ENCODE measurements at regions not wholly inside any gene's neighbourhood (a gene's known extent, or its start where the extent isn't known, plus 50 kb on each side); places are given as distances from the start of the nearest gene placed in this dataset.
A peak's percentile ranks its signal among the peaks of the same experiment; 100 is the strongest.
"Not testable (repeated sequence)": the region's sequence is repeated elsewhere in the genome, so short reads cannot be mapped to it uniquely, and the experiment has no call there.

DNA sequence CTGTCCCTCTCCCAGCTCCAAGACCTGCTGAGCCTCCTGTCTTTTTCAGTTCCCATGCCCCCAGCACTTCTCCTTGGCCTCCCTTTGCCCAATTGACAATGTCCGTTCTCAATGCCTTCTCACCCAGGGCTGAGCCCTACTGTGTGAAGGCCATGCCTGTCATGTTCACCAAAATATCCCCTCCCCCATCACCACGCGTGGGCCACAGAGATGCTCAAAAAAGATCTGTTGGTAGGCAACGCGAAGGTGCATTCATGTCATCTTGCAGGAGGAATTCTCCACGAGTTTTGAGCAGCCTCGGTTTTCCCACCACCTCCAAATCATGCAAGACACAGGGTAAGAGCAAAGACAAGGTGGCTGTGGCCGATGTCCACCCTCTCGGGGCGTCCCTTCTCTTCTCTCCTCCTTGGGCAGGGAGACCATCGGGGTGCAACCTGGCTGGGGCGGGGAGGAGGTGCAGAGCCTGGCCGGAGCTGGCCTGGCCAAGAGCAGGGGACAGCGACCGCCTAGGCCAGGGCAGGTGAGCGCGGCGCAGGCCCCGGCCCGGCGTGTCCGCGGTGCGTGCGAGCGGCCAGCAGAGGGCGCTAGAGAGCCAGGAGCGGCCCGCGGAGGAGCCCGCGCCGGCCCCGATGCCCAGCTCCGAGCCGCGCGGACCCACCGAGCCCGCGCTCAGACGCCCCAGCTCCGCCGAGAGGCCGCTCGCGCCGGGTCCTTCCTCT, 56.3 kb upstream of the KRTAP5-11 start:
- in situ Hi-C loops (cut with HindIII; ENCODE audit: low pct_ligation_motif_present, low pct_unique_long_range_greater_than_20kb, low sequenced_read_pairs) = not testable (repeated sequence)
- DNase-seq = peak; percentile 34

DNA sequence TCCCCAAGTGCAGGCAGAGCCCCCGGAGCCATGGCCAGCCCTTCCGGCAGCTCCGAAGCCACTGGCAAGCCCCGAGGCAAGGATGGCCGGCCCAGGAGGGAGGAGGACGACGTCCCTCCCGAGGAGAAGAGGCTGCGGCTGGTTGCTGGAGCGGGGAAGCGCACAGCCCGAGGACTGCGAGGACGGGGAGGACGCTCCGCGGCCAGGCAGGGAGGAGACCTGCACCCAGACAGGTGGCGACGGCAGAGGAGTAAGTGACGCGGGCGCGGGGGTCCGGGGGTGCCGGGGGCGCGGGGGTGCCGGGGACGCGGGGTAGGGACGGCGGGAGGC, 56.8 kb upstream of the KRTAP5-11 start:
- in situ Hi-C loops (cut with HindIII; ENCODE audit: low pct_ligation_motif_present, low pct_unique_long_range_greater_than_20kb, low sequenced_read_pairs); DNase-seq: not testable (repeated sequence)

DNA sequence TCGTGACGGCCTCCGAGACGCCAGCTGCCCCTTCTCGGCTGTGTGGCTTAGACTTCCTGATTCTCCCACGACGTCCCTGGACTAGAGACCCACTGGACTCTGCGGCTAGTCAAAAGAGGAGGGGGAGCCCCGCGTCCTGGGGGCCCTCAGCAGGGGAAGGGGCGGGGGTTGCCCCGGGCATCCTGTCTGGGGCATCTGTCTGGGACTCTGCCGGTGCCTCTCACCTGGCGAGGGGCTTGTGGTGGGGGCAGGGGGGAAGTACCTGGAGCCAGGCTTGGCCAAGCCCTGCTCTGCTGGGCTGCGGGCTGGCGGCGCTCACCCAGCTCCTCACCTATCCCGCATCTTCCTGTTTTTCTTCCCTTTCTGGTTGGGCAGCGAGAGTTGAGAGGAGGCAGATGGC, 57.2 kb upstream of the KRTAP5-11 start:
- in situ Hi-C loops (cut with HindIII; ENCODE audit: low pct_ligation_motif_present, low pct_unique_long_range_greater_than_20kb, low sequenced_read_pairs) = not testable (repeated sequence)

DNA sequence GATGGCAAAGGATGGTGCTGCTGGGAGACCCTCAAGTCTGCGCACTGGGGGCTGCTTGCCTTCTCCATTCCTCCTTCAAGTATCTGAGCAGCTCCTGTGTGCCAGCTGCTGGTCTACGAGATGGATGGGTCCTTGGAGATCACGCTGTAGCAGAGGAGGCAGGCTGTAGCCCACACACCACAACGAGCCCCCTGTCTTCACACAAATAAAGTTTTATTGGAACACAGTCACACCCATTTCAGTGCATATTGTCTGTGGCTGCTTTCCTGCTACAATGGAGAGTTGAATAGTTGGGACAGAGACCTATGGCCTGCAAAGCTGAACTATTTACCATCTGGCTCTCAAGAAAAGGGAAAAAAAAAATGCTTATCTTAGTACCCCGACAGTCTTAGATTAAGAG, 64.4 kb upstream of the KRTAP5-11 start:
- in situ Hi-C loops (cut with HindIII; ENCODE audit: low pct_ligation_motif_present, low pct_unique_long_range_greater_than_20kb, low sequenced_read_pairs); DNase-seq: not testable (repeated sequence)

More for the DNA sequence above, 57.2 kb upstream of the KRTAP5-11 start:
- not testable (repeated sequence) for DNase-seq

DNA sequence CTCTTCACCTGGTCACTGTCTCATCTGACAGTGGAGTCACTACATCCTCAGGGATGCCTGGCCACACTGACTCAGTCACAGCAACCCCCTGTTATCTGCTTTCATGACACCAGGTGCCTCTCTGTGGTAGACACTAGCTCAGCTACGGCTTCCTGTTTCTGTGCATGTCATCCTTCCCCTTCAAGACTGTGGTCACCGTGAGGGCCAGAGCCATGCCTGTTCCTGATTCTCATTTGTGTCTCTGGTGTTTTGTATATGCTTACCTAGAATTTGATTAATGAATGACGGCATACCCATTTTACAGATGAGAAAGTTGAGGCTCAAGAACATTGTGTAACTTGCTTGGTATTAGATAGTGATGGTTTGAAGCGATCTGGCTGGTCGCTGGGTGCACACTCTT, 70.3 kb upstream of the KRTAP5-11 start:
- in situ Hi-C loops (cut with HindIII; ENCODE audit: low pct_ligation_motif_present, low pct_unique_long_range_greater_than_20kb, low sequenced_read_pairs); DNase-seq: not testable (repeated sequence)

DNA sequence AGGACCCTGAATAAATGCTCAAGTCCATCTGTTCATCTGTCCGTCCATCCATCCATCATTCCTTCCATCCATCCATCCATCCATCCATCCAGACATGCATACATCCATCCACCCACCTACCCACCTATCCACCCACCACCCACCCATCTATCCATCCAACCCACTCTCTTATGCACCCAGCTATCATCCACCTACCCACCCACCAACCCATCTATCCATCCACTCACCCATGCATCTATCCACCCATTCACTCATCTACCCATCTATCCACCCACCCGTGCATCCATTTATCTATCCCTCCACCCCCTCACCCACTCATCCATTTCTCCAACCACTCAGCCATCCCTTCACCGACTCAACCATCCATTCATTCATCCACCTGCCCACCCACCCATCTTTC, 71.7 kb upstream of the KRTAP5-11 start:
- in situ Hi-C loops (cut with HindIII; ENCODE audit: low pct_ligation_motif_present, low pct_unique_long_range_greater_than_20kb, low sequenced_read_pairs); DNase-seq: not testable (repeated sequence)

DNA sequence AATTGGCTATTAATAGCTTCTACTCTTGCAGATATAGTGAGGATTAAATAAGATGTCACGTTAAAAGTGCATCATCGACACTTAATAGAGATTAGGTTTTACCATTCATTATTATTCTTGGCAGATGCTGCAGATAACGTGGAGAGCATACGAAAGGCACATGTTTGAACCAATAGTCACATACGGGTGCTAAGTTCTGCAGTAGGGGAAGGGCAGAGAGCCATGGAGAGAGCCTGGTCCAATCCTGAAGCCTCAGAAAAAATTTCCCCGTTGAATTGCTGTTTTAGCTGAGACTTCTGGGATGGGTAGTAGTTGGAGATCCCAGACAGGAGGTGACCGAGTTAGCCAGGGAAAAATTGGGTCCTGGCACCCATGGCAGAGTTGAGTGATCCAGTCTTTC, 72.4 kb upstream of the KRTAP5-11 start:
- in situ Hi-C loops (cut with HindIII; ENCODE audit: low pct_ligation_motif_present, low pct_unique_long_range_greater_than_20kb, low sequenced_read_pairs); DNase-seq: not testable (repeated sequence)

DNA sequence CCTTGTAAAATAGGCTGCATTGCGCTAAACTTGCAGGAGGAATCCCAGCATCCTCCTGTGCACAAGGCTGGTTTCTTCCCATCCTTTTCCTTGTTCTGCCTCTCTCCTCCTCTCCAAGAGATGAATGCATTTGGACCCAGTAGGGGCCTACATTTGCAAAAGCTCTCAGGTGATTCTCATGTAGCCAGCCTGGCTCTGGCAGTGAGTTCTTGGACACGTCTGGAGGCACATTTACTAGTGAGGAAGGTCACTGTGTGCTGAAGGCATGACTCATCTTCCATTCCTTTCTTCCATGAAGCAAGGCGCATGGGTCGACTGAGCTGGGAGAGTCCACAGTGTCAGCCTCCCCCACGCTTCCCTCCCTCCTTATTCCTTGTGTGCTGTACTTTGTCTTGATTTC, 73.8 kb upstream of the KRTAP5-11 start:
- DNase-seq; in situ Hi-C loops (cut with HindIII; ENCODE audit: low pct_ligation_motif_present, low pct_unique_long_range_greater_than_20kb, low sequenced_read_pairs): not testable (repeated sequence)

DNA sequence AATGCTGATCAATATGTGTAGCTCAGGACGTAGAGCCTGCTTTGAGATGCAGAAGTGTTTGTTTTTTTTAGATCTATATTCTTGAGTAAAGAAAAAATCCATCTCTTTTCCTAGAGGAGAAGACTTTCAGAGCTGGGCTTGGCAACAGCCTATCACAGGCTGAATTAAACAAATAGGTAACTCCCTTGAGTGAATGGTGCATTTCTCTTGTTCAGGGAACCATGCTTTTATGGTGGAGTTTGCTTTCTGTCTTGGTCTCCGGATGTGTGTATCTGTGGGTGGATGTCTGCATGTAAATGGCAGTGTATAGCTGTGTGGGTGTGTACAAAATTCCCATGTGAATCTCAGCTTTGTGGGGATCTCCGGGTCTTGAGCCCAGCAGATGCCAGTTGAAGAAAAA, 82.3 kb upstream of the KRTAP5-11 start:
- DNase-seq; in situ Hi-C loops (cut with HindIII; ENCODE audit: low pct_ligation_motif_present, low pct_unique_long_range_greater_than_20kb, low sequenced_read_pairs): not testable (repeated sequence)

DNA sequence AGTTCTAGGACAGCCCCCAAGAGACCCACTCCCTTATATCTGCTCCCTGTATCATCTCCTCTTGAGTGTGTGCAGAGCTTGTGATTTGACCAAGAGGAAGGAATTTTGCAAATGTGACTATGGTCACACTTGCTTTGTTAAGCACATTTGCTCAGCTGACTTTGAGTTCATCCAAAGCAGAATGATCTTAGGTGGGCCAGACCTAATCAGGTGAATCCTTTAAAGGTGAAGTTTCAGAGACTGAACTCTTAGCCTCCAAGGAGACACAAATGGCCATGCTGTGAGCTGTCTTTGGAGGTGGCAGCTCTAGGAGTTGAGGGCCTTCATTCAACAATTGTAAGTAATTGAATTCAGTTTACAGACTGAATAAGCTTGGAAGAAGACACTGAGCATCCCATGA, 115.4 kb upstream of the KRTAP5-11 start:
- in situ Hi-C loops (cut with HindIII; ENCODE audit: low pct_ligation_motif_present, low pct_unique_long_range_greater_than_20kb, low sequenced_read_pairs); DNase-seq: not testable (repeated sequence)

DNA sequence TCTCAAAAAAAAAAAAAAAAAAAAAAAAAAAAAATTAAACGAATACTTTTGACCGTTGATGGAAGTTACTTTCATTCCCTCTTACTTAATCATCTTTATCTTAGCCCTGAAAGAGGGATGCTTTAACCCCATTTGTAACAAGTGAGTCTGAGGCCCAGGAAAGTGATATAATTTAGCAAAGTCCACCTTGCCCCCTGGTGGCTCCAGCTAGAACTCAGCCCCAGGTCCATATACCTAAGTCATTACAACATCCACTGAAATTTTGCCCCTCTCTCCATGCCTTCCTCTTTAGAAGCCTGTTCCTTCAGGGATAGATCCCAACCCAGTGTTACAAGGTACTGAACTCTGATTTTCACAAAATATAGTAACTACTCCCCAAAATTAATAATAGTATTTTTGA, 116.3 kb upstream of the KRTAP5-11 start:
- in situ Hi-C loops (cut with HindIII; ENCODE audit: low pct_ligation_motif_present, low pct_unique_long_range_greater_than_20kb, low sequenced_read_pairs) = not testable (repeated sequence)
- DNase-seq = peak; percentile 9

DNA sequence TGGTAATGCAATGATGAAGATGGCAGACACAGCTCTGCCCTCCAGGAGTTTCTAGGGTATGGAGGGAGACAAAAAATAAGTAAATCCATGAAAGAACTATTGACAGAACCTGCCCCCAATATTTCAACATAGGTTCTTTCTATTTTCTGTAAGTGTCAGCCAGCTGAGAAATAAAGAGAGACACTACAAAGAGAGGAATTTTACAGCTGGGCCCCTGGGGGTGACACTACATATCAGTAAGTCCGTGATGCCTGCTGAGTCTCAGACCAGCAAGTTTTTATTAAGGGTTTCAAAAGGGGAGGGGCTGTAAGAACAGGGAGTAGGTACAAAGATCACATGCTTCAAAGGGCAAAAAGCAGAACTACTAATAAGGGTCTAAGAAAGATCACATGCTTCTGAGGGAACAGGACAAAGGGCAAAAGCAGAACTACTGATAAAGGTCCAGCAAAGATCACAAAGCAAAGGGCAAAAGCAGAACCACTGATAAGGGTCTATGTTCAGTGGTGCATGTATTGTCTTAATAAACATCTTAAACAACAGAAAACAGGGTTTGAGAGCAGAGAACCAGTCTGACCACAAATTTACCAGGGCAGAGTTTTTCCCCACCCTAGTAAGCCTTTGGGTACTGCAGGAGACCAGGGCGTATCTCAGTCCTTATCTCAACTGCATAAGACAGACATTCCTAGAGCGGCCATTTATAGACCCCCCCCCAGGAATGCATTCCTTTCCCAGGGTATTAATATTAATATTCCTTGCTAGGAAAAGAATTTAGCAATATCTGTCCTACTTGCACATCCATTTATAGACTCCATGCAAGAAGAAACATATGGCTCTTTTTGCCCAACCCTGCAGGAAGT, 119.0 kb upstream of the KRTAP5-11 start:
- DNase-seq; in situ Hi-C loops (cut with HindIII; ENCODE audit: low pct_ligation_motif_present, low pct_unique_long_range_greater_than_20kb, low sequenced_read_pairs): not testable (repeated sequence)

DNA sequence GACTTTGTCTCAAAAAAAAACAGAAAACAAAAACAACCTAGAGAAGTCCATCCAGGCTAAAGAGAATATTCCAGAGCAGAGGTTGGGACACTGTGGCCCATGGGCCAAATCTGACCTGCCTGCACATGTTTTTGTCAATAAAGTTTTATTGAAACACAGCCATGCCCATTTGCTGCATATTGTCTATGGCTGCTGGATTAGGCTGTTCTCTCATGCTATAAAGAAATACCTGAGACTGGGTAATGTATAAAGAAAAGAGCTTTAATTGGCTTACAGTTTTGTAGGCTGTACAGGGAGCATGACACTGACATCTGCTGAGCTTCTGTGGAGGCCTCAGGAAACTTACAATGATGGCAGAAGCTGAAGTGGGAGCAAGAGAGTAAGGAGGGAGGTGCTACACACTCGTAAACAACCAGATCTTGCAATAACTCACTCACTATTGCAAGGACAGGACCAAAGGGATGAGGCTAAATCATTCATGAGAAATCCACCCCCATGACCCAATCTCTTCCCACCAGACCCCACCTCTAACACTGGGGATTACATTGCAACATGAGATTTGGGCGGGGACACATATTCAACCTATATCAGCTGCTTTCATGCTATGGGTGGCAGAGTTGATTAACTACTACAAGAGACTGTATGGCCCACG, 122.5 kb upstream of the KRTAP5-11 start:
- in situ Hi-C loops (cut with HindIII; ENCODE audit: low pct_ligation_motif_present, low pct_unique_long_range_greater_than_20kb, low sequenced_read_pairs); DNase-seq: not testable (repeated sequence)

DNA sequence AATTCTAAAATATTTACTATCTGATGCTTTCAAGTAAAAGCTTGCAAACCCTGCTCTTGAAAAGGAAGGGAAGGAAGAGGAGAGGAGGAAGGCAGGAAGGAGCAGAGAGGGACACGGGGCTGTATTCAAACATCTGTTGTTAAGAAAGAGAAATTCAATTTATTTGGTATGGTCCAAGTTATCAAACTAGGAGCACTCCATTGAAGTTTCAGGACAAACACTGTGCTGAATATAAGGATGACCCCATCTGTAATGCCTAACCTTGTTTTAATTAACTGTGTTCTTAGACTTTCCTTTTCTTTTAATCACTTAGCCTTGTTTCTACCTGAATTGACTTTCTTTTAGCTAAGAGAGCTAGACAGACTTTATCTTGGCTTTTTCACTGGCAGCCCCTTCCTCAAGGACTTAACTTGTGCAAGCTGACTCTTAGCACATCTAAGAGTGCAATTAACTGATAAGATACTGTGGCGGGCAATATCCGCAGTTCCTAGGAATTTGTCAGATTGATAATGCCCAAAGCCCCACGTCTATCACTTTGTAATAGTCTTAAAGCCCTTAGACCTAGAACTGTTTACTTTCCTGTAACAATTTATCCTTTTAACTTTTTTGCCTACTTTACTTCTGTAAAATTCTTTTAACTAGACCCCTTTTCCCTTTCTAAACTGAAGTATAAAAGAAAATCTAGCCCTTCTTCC, 123.2 kb upstream of the KRTAP5-11 start:
- in situ Hi-C loops (cut with HindIII; ENCODE audit: low pct_ligation_motif_present, low pct_unique_long_range_greater_than_20kb, low sequenced_read_pairs); DNase-seq: not testable (repeated sequence)

DNA sequence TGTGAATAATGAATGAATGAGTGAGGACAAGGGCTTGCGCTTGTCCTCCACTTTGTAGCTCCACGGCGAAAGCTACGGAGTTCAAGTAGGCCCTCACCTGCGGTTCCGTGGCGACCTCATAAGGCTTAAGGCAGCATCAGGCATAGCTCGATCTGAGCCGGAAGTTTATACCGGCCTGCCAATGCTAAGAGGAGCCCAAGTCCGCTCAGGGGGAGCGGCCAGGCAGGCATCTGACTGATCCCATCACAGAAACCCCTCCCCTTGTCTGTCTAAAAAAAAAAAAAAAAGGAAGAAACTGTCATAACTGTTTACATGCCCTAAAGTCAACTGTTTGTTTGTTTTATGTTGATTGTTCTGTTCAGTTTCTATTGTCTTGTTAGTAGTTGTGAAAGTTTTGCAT, 124.4 kb upstream of the KRTAP5-11 start:
- in situ Hi-C loops (cut with HindIII; ENCODE audit: low pct_ligation_motif_present, low pct_unique_long_range_greater_than_20kb, low sequenced_read_pairs); DNase-seq: not testable (repeated sequence)

DNA sequence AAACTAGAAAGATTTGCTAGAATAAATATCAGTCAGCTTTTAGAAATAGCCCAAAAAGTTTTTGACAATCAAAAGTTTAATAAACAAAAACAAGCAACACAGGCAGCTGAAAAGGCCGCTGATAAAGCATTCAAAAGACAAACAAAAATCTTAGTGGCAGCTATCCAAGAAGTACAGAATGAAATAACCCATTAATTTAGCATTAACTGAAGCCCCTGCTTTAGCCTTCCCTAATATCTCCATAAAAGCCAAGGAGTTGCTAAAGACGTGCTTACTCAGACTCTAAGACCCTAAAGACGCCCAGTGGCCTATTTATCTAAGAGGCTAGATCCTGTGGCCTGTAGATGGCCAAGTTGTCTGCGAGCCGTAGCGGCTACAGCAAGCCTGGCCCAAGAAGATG, 123.5 kb upstream of the DEFB108B start:
- DNase-seq; in situ Hi-C loops (cut with HindIII; ENCODE audit: low pct_ligation_motif_present, low pct_unique_long_range_greater_than_20kb, low sequenced_read_pairs): not testable (repeated sequence)

DNA sequence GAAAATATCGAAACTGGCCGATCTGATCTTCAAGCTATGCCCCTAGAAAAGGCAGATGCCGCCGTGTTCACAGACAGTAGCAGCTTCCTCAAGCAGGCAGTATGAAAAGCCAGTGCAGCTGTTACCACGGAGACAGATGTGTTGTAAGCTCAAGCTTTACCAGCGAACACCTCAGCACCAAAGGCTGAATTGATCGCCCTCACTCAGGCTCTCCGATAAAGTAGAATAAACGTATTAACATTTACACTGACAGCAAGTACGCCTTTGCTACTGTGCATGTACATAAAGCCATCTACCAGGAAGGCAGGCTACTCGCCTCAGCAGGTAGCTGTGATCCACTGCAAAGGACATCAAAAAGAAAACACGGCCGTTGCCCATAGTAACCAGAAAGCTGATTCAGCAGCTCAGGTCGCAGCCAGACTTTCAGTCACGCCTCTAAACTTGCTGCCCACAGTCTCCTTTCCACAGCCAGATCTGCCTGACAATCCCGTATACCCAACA, 122.8 kb upstream of the DEFB108B start:
- in situ Hi-C loops (cut with HindIII; ENCODE audit: low pct_ligation_motif_present, low pct_unique_long_range_greater_than_20kb, low sequenced_read_pairs); DNase-seq: not testable (repeated sequence)

DNA sequence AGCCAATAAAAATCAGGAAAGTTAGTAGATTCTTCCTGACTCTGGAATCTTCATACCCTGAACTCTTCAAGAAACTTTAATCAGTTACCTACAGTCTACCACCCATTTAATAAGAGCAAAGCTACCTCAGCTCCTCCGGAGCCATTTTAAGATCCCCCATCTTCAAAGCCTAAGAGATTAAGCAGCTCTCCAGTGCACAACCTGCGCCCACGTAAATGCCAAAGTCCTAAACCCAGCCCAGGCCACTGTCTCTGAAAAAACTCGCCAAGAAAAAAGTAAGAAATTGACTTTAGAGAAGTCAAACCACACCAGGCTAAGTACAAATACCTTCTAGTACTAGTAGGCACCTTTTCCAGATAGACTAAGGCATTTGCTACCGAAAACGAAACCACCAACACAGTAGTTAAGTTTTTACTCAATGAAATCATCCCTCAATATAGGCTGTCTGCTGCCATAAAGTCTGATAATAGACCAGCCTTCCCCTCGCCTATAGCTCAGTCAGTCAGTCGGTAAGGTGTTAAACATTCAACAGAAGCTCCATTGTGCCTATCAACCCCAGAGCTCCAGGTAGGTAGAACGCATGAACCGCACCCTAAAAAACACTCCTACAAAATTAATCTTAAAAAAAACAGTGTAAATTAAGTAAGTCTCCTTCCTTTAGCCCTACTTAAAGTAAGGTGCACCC, 122.2 kb upstream of the DEFB108B start:
- in situ Hi-C loops (cut with HindIII; ENCODE audit: low pct_ligation_motif_present, low pct_unique_long_range_greater_than_20kb, low sequenced_read_pairs); DNase-seq: not testable (repeated sequence)

Data from ACHN (cell line).